Loucy (cell line): ENCODE measurements at regions not wholly inside any gene's neighbourhood (a gene's known extent, or its start where the extent isn't known, plus 50 kb on each side); places are given as distances from the start of the nearest gene placed in this dataset.

Source experiments
- H2AFZ ChIP-seq: fragments of 200-600 bp; sonication (generic); 2 replicates; pipeline ENCODE4 v1.6.0; 2016; ENCODE audit warnings: antibody characterized with exemption, mild to moderate bottlenecking, low read length, moderate library complexity
- H3F3A ChIP-seq: fragments of 200-600 bp; 2 replicates; pipeline ENCODE4 v1.6.0; 2016; ENCODE audit warnings: antibody characterized with exemption, low read depth, mild to moderate bottlenecking
- H3K27me3 ChIP-seq: fragments of 200-600 bp; sonication (generic); 2 replicates; pipeline ENCODE4 v1.6.1; 2014; ENCODE audit warnings: low read length, mild to moderate bottlenecking; ENCODE audit not compliant: insufficient read depth, poor library complexity, severe bottlenecking
- H3K36me3 ChIP-seq: fragments of 200-600 bp; sonication (generic); 2 replicates; pipeline ENCODE4 v1.6.1; 2016; ENCODE audit warnings: low read length; ENCODE audit not compliant: insufficient read depth
- H3K4me1 ChIP-seq: fragments of 200-600 bp; sonication (generic); 2 replicates; pipeline ENCODE4 v1.5.1; 2014; ENCODE audit warnings: low read length, mild to moderate bottlenecking; ENCODE audit not compliant: insufficient read depth, poor library complexity, severe bottlenecking
- H3K4me2 ChIP-seq: fragments of 200-600 bp; sonication (generic); 2 replicates; pipeline ENCODE4 v1.6.0; 2014; ENCODE audit warnings: antibody characterized with exemption, low read length, low read depth, mild to moderate bottlenecking; ENCODE audit not compliant: poor library complexity, severe bottlenecking
- H3K4me3 ChIP-seq: fragments of 200-600 bp; sonication (generic); 2 replicates; pipeline ENCODE4 v1.5.1; 2014; ENCODE audit warnings: low read length, mild to moderate bottlenecking, mixed read lengths; ENCODE audit not compliant: poor library complexity, severe bottlenecking
- H3K79me2 ChIP-seq: fragments of 200-600 bp; sonication (generic); 2 replicates; pipeline ENCODE4 v1.6.1; 2014; ENCODE audit warnings: low read length; ENCODE audit not compliant: insufficient read depth
- H3K9ac ChIP-seq: fragments of 200-600 bp; sonication (generic); 2 replicates; pipeline ENCODE4 v1.6.0; 2014; ENCODE audit warnings: mild to moderate bottlenecking, low read depth, low read length, moderate library complexity; ENCODE audit not compliant: poor library complexity, severe bottlenecking
- H3K9me2 ChIP-seq: fragments of 200-600 bp; sonication (generic); replicated peaks from 2 replicates; pipeline ENCODE4 v1.6.1; 2016; ENCODE audit warnings: low read depth, low read length, mixed read lengths
- H3K9me3 ChIP-seq: fragments of 200-600 bp; sonication (generic); 2 replicates; pipeline ENCODE4 v1.6.1; 2014; ENCODE audit warnings: mild to moderate bottlenecking, antibody characterized with exemption, low read length, low read depth; ENCODE audit not compliant: insufficient read depth
- H4K20me1 ChIP-seq: fragments of 200-600 bp; sonication (generic); 2 replicates; pipeline ENCODE4 v1.6.0; 2014; ENCODE audit warnings: antibody characterized with exemption, low read length, mild to moderate bottlenecking; ENCODE audit not compliant: insufficient read depth, poor library complexity, severe bottlenecking
- EZH2phosphoT487 ChIP-seq: fragments of 200-600 bp; IDR thresholded peaks from 2 replicates; pipeline ENCODE4 v1.6.1; 2018; ENCODE audit warnings: antibody characterized with exemption, mild to moderate bottlenecking, moderate library complexity, borderline replicate concordance
- TF ChIP-seq, protein P1 (sequence below): fragments of 200-600 bp; sonication (generic); conservative IDR thresholded peaks from 2 replicates; pipeline ENCODE4 v1.5.1; 2014; ENCODE audit warnings: mild to moderate bottlenecking, antibody characterized with exemption, low read length

DNA sequence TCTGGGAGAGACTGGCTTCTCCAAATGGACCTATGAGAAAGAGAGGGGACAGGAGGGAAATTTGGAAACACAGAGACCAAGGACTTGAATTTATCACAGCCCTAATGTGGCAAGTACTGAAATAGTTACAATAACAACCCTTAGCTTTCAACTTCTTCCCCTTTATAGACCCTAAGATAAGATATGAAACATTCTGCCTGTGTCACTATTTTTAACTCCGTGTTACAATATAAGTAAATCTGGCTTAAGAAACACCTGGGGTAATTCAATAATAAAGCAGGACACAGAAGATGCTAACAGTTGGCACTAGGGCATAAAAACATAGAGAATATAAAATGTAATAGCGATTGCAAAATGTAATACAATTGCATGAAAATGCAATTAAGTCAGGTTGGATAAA lies 216.4 kb downstream of the NOVA1 start:
- Histone ChIP-seq H3K4me1 (no peaks in the 10 kb centered on the region), H3K4me2 (no peak overlapping the region), H3F3A (no peaks in the 10 kb centered on the region), H3K9me3 (no peaks in the 10 kb centered on the region), H3K79me2 (no peaks in the 10 kb centered on the region), H2AFZ (no peak overlapping the region), H4K20me1 (no peaks in the 10 kb centered on the region), H3K36me3 (no peaks in the 10 kb centered on the region), H3K9ac (no peak overlapping the region), H3K27me3 (no peaks in the 10 kb centered on the region), H3K9me2 (no peaks in the 10 kb centered on the region), H3K4me3 (no peak overlapping the region)
- TF ChIP-seq, protein P1, sequence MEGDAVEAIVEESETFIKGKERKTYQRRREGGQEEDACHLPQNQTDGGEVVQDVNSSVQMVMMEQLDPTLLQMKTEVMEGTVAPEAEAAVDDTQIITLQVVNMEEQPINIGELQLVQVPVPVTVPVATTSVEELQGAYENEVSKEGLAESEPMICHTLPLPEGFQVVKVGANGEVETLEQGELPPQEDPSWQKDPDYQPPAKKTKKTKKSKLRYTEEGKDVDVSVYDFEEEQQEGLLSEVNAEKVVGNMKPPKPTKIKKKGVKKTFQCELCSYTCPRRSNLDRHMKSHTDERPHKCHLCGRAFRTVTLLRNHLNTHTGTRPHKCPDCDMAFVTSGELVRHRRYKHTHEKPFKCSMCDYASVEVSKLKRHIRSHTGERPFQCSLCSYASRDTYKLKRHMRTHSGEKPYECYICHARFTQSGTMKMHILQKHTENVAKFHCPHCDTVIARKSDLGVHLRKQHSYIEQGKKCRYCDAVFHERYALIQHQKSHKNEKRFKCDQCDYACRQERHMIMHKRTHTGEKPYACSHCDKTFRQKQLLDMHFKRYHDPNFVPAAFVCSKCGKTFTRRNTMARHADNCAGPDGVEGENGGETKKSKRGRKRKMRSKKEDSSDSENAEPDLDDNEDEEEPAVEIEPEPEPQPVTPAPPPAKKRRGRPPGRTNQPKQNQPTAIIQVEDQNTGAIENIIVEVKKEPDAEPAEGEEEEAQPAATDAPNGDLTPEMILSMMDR = no peak
- no peak for TF ChIP-seq EZH2phosphoT487

DNA sequence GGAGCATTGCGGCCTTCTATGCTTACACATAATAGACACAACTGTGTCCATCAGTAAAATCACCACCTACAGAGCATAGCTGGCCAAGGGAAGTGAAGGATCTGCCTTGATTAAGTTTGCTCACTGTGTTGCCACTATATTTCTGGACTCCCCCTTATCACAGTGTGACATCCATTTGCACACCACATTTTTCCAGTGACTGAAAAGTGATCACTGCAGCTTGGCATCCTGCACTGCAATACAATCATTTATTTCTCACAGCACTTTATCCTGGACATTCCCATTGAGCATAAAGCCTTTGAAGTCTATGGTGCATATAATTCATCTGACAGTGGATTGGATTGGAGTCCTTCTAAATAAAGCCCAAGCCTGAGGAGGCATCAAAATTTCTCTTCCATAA lies 217.2 kb downstream of the NOVA1 start:
- H4K20me1 ChIP-seq = no peaks in the 10 kb centered on the region
- H3K4me1 ChIP-seq = no peaks in the 10 kb centered on the region
- H3K36me3 ChIP-seq = no peaks in the 10 kb centered on the region
- no peak for TF ChIP-seq EZH2phosphoT487
- TF ChIP-seq, protein P1 = no peak
- no peak overlapping the region for H2AFZ ChIP-seq
- H3K9me3 ChIP-seq = no peaks in the 10 kb centered on the region
- H3K9me2 ChIP-seq = no peaks in the 10 kb centered on the region
- H3K4me2 ChIP-seq = no peak overlapping the region
- no peak overlapping the region for H3K4me3 ChIP-seq
- no peaks in the 10 kb centered on the region for H3F3A ChIP-seq
- H3K9ac ChIP-seq = no peak overlapping the region
- H3K27me3 ChIP-seq = no peaks in the 10 kb centered on the region
- H3K79me2 ChIP-seq = no peaks in the 10 kb centered on the region

DNA sequence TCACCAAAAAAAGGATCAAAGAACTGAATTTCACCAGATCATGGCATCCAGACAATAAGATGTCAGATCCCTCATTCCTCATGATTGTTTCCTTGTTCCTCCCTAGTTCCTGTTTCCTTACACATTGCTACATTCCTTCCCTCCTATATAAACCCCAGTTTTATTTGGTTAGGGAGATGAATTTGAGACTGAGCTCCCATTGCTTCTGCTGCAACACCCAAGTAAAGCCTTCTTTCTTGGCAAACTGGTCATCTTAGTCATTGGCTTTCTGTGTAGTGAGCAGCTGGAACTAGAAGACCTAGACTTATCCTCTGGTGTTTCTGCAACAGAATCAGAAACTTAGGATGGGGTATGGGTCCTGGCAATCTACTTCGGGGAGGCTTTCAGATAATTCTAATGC lies 217.9 kb downstream of the NOVA1 start:
- Histone ChIP-seq H3K9ac (no peak overlapping the region), H3K4me1 (no peaks in the 10 kb centered on the region), H3F3A (no peaks in the 10 kb centered on the region), H3K9me2 (no peaks in the 10 kb centered on the region), H3K27me3 (no peaks in the 10 kb centered on the region), H3K9me3 (no peaks in the 10 kb centered on the region), H2AFZ (no peak overlapping the region), H3K79me2 (no peaks in the 10 kb centered on the region), H3K4me2 (no peak overlapping the region), H3K36me3 (no peaks in the 10 kb centered on the region), H3K4me3 (no peak overlapping the region), H4K20me1 (no peaks in the 10 kb centered on the region)
- TF ChIP-seq, protein P1 = no peak
- TF ChIP-seq EZH2phosphoT487 = no peak
